Fibroblast of villous mesenchyme (primary cell): ENCODE measurements at regions not wholly inside any gene's neighbourhood (a gene's known extent, or its start where the extent isn't known, plus 50 kb on each side); places are given as distances from the start of the nearest gene placed in this dataset.
A peak's percentile ranks its signal among the peaks of the same experiment; 100 is the strongest.
"Not testable (repeated sequence)": the region's sequence is repeated elsewhere in the genome, so short reads cannot be mapped to it uniquely, and the experiment has no call there.

Source experiments
- DNase-seq: peaks from one replicate; pipeline ENCODE4 v3.0.0-alpha.2; 2010; ENCODE audit warnings: low read depth
- H3K4me3 ChIP-seq: 2 replicates; pipeline ENCODE4 v1.5.1; 2011; ENCODE audit warnings: low read depth, mild to moderate bottlenecking, low read length
- TF ChIP-seq, protein P1 (sequence below): IDR thresholded peaks from 2 replicates; pipeline ENCODE4 v1.5.1; 2012; ENCODE audit warnings: low read depth, mild to moderate bottlenecking, low read length; ENCODE audit not compliant: insufficient read depth

DNA sequence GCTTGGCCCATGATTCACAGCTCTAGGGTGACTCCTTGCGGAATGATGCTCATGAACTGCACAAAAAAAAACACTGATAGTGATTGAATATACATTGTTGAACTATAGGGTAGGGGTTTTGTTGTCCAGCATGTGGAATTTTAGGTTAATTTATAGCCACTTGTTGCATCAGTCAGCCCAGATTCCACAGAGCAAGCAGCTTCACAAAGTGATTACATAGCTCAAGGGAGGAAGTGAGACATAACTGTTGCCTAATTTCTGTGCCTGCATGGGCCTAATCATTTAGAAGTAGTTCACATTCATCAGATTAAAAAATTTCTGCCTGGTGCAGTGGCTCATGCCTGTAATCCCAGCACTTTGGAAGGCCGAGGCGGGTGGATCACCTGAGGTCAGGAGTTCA, 142.2 kb upstream of the ZNF722 start:
- DNase-seq, H3K4me3 ChIP-seq: not testable (repeated sequence)

- TF ChIP-seq, protein P1, sequence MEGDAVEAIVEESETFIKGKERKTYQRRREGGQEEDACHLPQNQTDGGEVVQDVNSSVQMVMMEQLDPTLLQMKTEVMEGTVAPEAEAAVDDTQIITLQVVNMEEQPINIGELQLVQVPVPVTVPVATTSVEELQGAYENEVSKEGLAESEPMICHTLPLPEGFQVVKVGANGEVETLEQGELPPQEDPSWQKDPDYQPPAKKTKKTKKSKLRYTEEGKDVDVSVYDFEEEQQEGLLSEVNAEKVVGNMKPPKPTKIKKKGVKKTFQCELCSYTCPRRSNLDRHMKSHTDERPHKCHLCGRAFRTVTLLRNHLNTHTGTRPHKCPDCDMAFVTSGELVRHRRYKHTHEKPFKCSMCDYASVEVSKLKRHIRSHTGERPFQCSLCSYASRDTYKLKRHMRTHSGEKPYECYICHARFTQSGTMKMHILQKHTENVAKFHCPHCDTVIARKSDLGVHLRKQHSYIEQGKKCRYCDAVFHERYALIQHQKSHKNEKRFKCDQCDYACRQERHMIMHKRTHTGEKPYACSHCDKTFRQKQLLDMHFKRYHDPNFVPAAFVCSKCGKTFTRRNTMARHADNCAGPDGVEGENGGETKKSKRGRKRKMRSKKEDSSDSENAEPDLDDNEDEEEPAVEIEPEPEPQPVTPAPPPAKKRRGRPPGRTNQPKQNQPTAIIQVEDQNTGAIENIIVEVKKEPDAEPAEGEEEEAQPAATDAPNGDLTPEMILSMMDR, result no peak
- no peak overlapping the region for H3K4me3 ChIP-seq
- no peak for DNase-seq
Observed at GRCh38 chr7:63867127-63867526, 131.5 kb upstream of the ZNF722 start.

DNA sequence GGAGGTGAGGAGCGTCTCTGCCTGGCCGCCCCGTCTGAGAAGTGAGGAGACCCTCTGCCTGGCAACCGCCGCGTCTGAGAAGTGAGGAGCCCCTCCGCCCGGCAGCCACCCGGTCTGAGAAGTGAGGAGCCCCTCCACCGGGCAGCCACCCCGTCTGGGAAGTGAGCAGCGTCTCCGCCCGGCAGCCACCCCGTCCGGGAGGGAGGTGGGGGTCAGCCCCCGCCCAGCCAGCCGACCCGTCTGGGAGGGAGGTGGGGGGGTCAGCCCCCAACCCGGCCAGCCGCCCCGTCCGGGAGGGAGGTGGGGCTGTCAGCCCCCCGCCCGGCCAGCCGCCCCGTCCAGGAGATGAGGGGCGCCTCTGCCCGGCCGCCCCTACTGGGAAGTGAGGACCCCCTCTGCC, 124.4 kb upstream of the ZNF722 start:
- not testable (repeated sequence) for DNase-seq

GRCh38 chr7:63876707-63877322, 121.8 kb upstream of the ZNF722 start:
- TF ChIP-seq, protein P1, result no peak

More for the DNA sequence above, 124.4 kb upstream of the ZNF722 start:
- not testable (repeated sequence) for H3K4me3 ChIP-seq

DNA sequence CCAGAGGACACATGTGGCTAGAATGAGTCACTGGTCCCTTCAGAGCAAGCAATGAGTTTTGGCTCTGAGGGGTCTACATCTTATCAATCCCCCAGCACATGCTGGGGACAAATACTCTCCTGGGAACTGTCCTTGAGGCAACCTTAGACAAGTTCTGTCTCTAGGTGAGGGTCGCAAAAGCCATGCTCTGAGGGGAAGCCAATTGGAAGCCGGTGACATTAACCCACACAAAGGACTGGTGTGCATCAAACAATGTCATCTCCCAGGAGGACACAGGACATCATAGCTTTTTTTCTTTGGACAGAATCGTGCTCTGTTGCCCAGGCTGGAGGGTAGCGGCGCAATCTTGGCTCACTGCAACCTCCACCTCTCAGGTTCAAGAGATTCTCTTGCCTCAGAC, 111.6 kb upstream of the ZNF722 start:
- TF ChIP-seq, protein P1, result no peak
- DNase-seq, result no peak
- no peak overlapping the region for H3K4me3 ChIP-seq

More at GRCh38 chr7:63876707-63877322, 121.8 kb upstream of the ZNF722 start:
- DNase-seq, result no peak
- no peak overlapping the region for H3K4me3 ChIP-seq

GRCh38 chr7:63899691-63900393, 98.8 kb upstream of the ZNF722 start:
- H3K4me3 ChIP-seq, result no peak overlapping the region
- TF ChIP-seq, protein P1, result no peak
- no peak for DNase-seq

DNA sequence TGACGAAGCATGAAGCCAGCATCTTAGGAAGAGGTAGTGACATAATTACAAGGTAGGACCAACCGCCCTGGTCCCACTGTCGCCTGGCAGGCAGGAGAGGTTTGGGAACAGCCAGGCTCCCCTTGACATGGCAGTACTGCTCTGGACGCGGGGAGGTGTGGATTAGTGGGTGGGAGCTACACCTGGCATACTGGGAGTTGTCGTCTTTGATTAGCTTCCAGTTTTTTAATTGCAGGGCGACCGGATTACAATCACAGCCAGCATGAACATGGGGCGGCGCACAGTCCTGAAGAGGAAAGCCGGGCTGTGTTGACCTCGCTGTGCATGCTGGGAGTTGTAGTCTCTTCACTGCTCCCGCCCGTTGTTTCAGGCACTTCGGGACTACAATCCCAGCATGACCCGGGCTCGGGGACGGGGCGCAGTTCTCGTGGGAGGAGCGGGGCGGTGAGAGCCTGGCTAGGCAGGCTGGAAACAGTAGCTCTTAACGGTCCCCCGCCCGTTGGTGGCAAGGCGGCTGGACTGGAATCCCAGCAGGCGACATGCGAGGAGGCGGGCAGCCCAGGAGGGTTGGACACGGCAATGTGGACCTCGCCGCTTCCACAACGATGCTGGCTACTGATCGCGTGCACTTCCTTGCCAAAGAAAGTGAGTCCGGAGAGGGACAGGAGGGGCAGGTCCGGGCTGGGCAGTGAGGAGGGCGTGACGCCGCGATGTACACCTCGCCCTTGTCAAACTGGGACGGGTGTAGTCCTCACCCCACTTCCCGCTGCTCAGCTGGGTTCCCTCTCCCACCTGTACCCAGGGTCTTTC, 98.0 kb upstream of the ZNF722 start:
- no peak overlapping the region for H3K4me3 ChIP-seq
- peak; percentile 3 for DNase-seq
- TF ChIP-seq, protein P1, result no peak

DNA sequence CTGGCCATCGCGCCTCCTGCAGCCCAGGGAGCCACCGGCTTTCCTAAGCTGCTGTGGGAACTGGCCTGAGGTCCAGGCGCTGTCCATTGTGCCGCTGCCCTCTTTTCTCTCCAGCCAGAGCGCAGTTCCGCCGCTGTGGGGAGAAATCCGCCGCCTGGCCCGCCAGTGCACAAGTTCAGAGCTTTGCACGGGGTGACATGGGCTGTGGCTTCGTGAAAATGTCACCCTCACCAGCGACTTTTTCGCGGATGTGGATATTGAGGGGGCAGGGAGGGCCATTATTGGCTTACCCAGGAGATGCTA, 97.5 kb upstream of the ZNF722 start:
- not testable (repeated sequence) for DNase-seq, H3K4me3 ChIP-seq
